ENCODE measurements at regions not wholly inside any gene's neighbourhood (a gene's known extent, or its start where the extent isn't known, plus 50 kb on each side); places are given as distances from the start of the nearest gene placed in this dataset.
A peak's percentile ranks its signal among the peaks of the same experiment; 100 is the strongest.

GRCh38 chr12:107554941-107555340 lies 130.7 kb upstream of the PWP1 start:
- Mint-ChIP-seq H3K27ac (no peak overlapping the region), H3K4me1 (no peaks in the 10 kb centered on the region), H3K27me3 (no peaks in the 10 kb centered on the region), H3K4me3 (no peak overlapping the region), H3K36me3 (no peaks in the 10 kb centered on the region), H3K9me3 (no peaks in the 10 kb centered on the region)
- CTCF ChIA-PET = interaction anchor here (1.2 kb wide), 1 partner anchor 450 kb away, joined by 3 read pairs; no protein-coding TSS in a partner anchor
- no peak for DNase-seq

GRCh38 chr12:107557026-107557425 lies 128.6 kb upstream of the PWP1 start:
- Mint-ChIP-seq H3K27ac (no peak overlapping the region), H3K27me3 (no peaks in the 10 kb centered on the region), H3K36me3 (no peaks in the 10 kb centered on the region), H3K4me1 (no peaks in the 10 kb centered on the region), H3K4me3 (no peak overlapping the region), H3K9me3 (no peaks in the 10 kb centered on the region)
- DNase-seq = no peak
- CTCF ChIA-PET = interaction anchor here (1.0 kb wide), 1 partner anchor 9 kb away, joined by 3 read pairs; no protein-coding TSS in a partner anchor

- CTCF ChIA-PET = interaction anchor here (1.0 kb wide), 1 partner anchor 9 kb away, joined by 3 read pairs; no protein-coding TSS in a partner anchor
- no peak for DNase-seq
- H3K4me1 Mint-ChIP-seq = no peaks in the 10 kb centered on the region
- H3K36me3 Mint-ChIP-seq = no peaks in the 10 kb centered on the region
- H3K27ac Mint-ChIP-seq = no peak overlapping the region
- H3K27me3 Mint-ChIP-seq = no peaks in the 10 kb centered on the region
- no peak overlapping the region for H3K4me3 Mint-ChIP-seq
- no peaks in the 10 kb centered on the region for H3K9me3 Mint-ChIP-seq
These were observed 128.0 kb upstream of the PWP1 start for GRCh38 chr12:107557589-107558100.

- DNase-seq = no peak
- CTCF ChIA-PET = interaction anchor here (1.0 kb wide), 1 partner anchor 10 kb away, joined by 3 read pairs; no protein-coding TSS in a partner anchor
- Mint-ChIP-seq H3K4me3 (no peak overlapping the region), H3K9me3 (no peaks in the 10 kb centered on the region), H3K36me3 (no peaks in the 10 kb centered on the region), H3K4me1 (no peaks in the 10 kb centered on the region), H3K27ac (no peak overlapping the region), H3K27me3 (no peaks in the 10 kb centered on the region)
These were observed 127.3 kb upstream of the PWP1 start for GRCh38 chr12:107558141-107558815.

- Mint-ChIP-seq H3K27me3 (no peaks in the 10 kb centered on the region), H3K4me1 (no peaks in the 10 kb centered on the region), H3K4me3 (no peak overlapping the region), H3K36me3 (no peaks in the 10 kb centered on the region), H3K9me3 (no peaks in the 10 kb centered on the region), H3K27ac (no peak overlapping the region)
- DNase-seq = no peak
- CTCF ChIA-PET = no interaction called here
These were observed 126.7 kb upstream of the PWP1 start for GRCh38 chr12:107558816-107559382.

GRCh38 chr12:107560165-107560898 lies 125.3 kb upstream of the PWP1 start:
- Mint-ChIP-seq H3K27ac (no peak overlapping the region), H3K9me3 (no peaks in the 10 kb centered on the region), H3K4me3 (no peak overlapping the region), H3K36me3 (no peaks in the 10 kb centered on the region), H3K27me3 (no peaks in the 10 kb centered on the region), H3K4me1 (peaks cover 4% of the 10 kb centered on the region)
- CTCF ChIA-PET = interaction anchor here (0.7 kb wide), 2 partner anchors 11 to 428 kb away, joined by 3 read pairs; no protein-coding TSS in a partner anchor
- no peak for DNase-seq

GRCh38 chr12:107560899-107561285 lies 124.7 kb upstream of the PWP1 start:
- CTCF ChIA-PET = interaction anchor here (0.7 kb wide), 1 partner anchor 12 kb away, joined by 3 read pairs; no protein-coding TSS in a partner anchor

GRCh38 chr12:107564946-107565345 lies 120.7 kb upstream of the PWP1 start:
- DNase-seq = peak; percentile 31
- H3K27ac Mint-ChIP-seq = no peak overlapping the region
- H3K4me3 Mint-ChIP-seq = no peak overlapping the region
- H3K4me1 Mint-ChIP-seq = peaks cover 14% of the 10 kb centered on the region
- H3K27me3 Mint-ChIP-seq = no peaks in the 10 kb centered on the region
- H3K36me3 Mint-ChIP-seq = peaks cover 2% of the 10 kb centered on the region
- CTCF ChIA-PET = interaction anchor here (0.6 to 2.3 kb wide), 9 partner anchors 41 to 435 kb away, joined by 3 to 7 read pairs (median 3); no protein-coding TSS in a partner anchor
- H3K9me3 Mint-ChIP-seq = no peaks in the 10 kb centered on the region

More at GRCh38 chr12:107560899-107561285, 124.7 kb upstream of the PWP1 start:
- no peak overlapping the region for H3K27ac Mint-ChIP-seq
- no peaks in the 10 kb centered on the region for H3K36me3 Mint-ChIP-seq
- H3K9me3 Mint-ChIP-seq = no peaks in the 10 kb centered on the region
- H3K4me3 Mint-ChIP-seq = no peak overlapping the region
- peaks cover 6% of the 10 kb centered on the region for H3K4me1 Mint-ChIP-seq
- H3K27me3 Mint-ChIP-seq = no peaks in the 10 kb centered on the region
- DNase-seq = no peak

GRCh38 chr12:107565551-107565950 lies 120.0 kb upstream of the PWP1 start:
- H3K27ac Mint-ChIP-seq = no peak overlapping the region
- CTCF ChIA-PET = interaction anchor here (0.6 to 2.3 kb wide), 9 partner anchors 46 to 1671 kb away, joined by 3 to 7 read pairs (median 3); no protein-coding TSS in a partner anchor
- peaks cover 2% of the 10 kb centered on the region for H3K36me3 Mint-ChIP-seq
- H3K27me3 Mint-ChIP-seq = no peaks in the 10 kb centered on the region
- no peak overlapping the region for H3K4me3 Mint-ChIP-seq
- H3K9me3 Mint-ChIP-seq = no peaks in the 10 kb centered on the region
- DNase-seq = no peak
- peaks cover 14% of the 10 kb centered on the region for H3K4me1 Mint-ChIP-seq

- H3K4me1 Mint-ChIP-seq = peaks cover 19% of the 10 kb centered on the region
- no peak overlapping the region for H3K27ac Mint-ChIP-seq
- no peaks in the 10 kb centered on the region for H3K9me3 Mint-ChIP-seq
- no peak overlapping the region for H3K4me3 Mint-ChIP-seq
- peaks cover 2% of the 10 kb centered on the region for H3K36me3 Mint-ChIP-seq
- H3K27me3 Mint-ChIP-seq = no peaks in the 10 kb centered on the region
- DNase-seq = no peak
- CTCF ChIA-PET = interaction anchor here (1.2 kb wide), 1 partner anchor 436 kb away, joined by 4 read pairs; no protein-coding TSS in a partner anchor
These were observed 117.6 kb upstream of the PWP1 start for GRCh38 chr12:107567876-107568619.

GRCh38 chr12:107568718-107569117 lies 116.9 kb upstream of the PWP1 start:
- CTCF ChIA-PET = interaction anchor here (1.2 kb wide), 1 partner anchor 437 kb away, joined by 4 read pairs; no protein-coding TSS in a partner anchor
- DNase-seq = no peak

GRCh38 chr12:107570721-107571120 lies 114.9 kb upstream of the PWP1 start:
- CTCF ChIA-PET = no interaction called here

More at GRCh38 chr12:107568718-107569117, 116.9 kb upstream of the PWP1 start:
- H3K36me3 Mint-ChIP-seq = peaks cover 2% of the 10 kb centered on the region
- no peak overlapping the region for H3K4me3 Mint-ChIP-seq
- H3K27ac Mint-ChIP-seq = no peak overlapping the region
- H3K27me3 Mint-ChIP-seq = no peaks in the 10 kb centered on the region
- no peaks in the 10 kb centered on the region for H3K9me3 Mint-ChIP-seq
- H3K4me1 Mint-ChIP-seq = peaks cover 19% of the 10 kb centered on the region

GRCh38 chr12:107571492-107571891 lies 114.1 kb upstream of the PWP1 start:
- Mint-ChIP-seq H3K9me3 (no peaks in the 10 kb centered on the region), H3K4me1 (peaks cover 8% of the 10 kb centered on the region), H3K27ac (no peak overlapping the region), H3K4me3 (no peak overlapping the region), H3K36me3 (peaks cover 2% of the 10 kb centered on the region), H3K27me3 (no peaks in the 10 kb centered on the region)
- CTCF ChIA-PET = interaction anchor here (0.7 kb wide), 1 partner anchor 1143 kb away, joined by 3 read pairs; no protein-coding TSS in a partner anchor
- DNase-seq = no peak

More at GRCh38 chr12:107570721-107571120, 114.9 kb upstream of the PWP1 start:
- no peak overlapping the region for H3K27ac Mint-ChIP-seq
- no peak overlapping the region for H3K4me3 Mint-ChIP-seq
- no peak for DNase-seq
- H3K27me3 Mint-ChIP-seq = no peaks in the 10 kb centered on the region
- H3K4me1 Mint-ChIP-seq = peaks cover 13% of the 10 kb centered on the region
- no peaks in the 10 kb centered on the region for H3K9me3 Mint-ChIP-seq
- peaks cover 2% of the 10 kb centered on the region for H3K36me3 Mint-ChIP-seq

Measured in activated naive CD4-positive, alpha-beta T cell treated with anti-CD3 and anti-CD28 coated beads, Interleukin-2, amount 10 ng/mL, durations not matched to agents 7 days and 5 days (primary cell).